ENCODE measurements at regions not wholly inside any gene's neighbourhood (a gene's known extent, or its start where the extent isn't known, plus 50 kb on each side); places are given as distances from the start of the nearest gene placed in this dataset.

- no peaks in the 10 kb centered on the region for H3K9me2 ChIP-seq (ENCODE audit: insufficient read depth)
- DNase-seq (ENCODE audit: low spot score) (peak; percentile 53), ATAC-seq (no peak)
- H2AFZ ChIP-seq: no peak overlapping the region
- H3K27ac ChIP-seq (ENCODE audit: low read depth): peak overlapping the region; percentile 87
- H4K20me1 ChIP-seq (replicated peaks; ENCODE audit: insufficient read depth): no peaks in the 10 kb centered on the region
- no peaks in the 10 kb centered on the region for H3K27me3 ChIP-seq (ENCODE audit: insufficient read depth)
- peak overlapping the region; percentile 50 for H3K4me2 ChIP-seq
- Mint-ChIP-seq H3K9me3 (peaks cover 53% of the 10 kb centered on the region), H3K4me3 (no peak overlapping the region), H3K4me1 (no peaks in the 10 kb centered on the region), H3K27ac (no peak overlapping the region), H3K36me3 (ENCODE audit: low read depth) (peaks cover 22% of the 10 kb centered on the region), H3K27me3 (ENCODE audit: insufficient read depth, low read depth, poor library complexity) (no peaks in the 10 kb centered on the region)
- no peaks in the 10 kb centered on the region; the same call in 1 of the 2 replicates for H3K36me3 ChIP-seq (ENCODE audit: insufficient read depth)
- 0 out of 2 replicates have a peak, but pooled peaks cover 3% of the 10 kb centered on the region for H3K4me1 ChIP-seq (ENCODE audit: insufficient read depth)
- H3K79me2 ChIP-seq (replicated peaks; ENCODE audit: insufficient read depth): no peaks in the 10 kb centered on the region
- no peak overlapping the region for H3K4me3 ChIP-seq
- H3F3A ChIP-seq (replicated peaks; ENCODE audit: low read depth): no peaks in the 10 kb centered on the region
- TF ChIP-seq ZNF462 (CRISPR knock-in tag; IDR thresholded peaks at IDR 0.05): no peak
- TF ChIP-seq NANOG (IDR thresholded peaks at IDR 0.05; ENCODE audit: borderline replicate concordance): peak; percentile 36; the same call in 1 of the 2 replicates
- 0 out of 2 replicates have a peak, but pooled peaks have one; percentile 20 for TF ChIP-seq POLR2AphosphoS5 (IDR thresholded peaks at IDR 0.05; ENCODE audit: low read depth)
Observed at GRCh38 chr12:127147724-127148123, 1119.2 kb upstream of the TMEM132C start.

- H3K4me3 Mint-ChIP-seq: no peak overlapping the region
- Histone ChIP-seq H3K79me2 (replicated peaks; ENCODE audit: insufficient read depth) (no peaks in the 10 kb centered on the region), H3K36me3 (ENCODE audit: insufficient read depth) (no peaks in the 10 kb centered on the region; the same call in 1 of the 2 replicates), H3K9me2 (ENCODE audit: insufficient read depth) (no peaks in the 10 kb centered on the region), H3K4me2 (no peak overlapping the region), H3K27ac (ENCODE audit: low read depth) (peak overlapping the region; percentile 87), H3K4me1 (ENCODE audit: insufficient read depth) (0 out of 2 replicates have a peak, but pooled peaks cover 3% of the 10 kb centered on the region), H3K27me3 (ENCODE audit: insufficient read depth) (no peaks in the 10 kb centered on the region), H3K4me3 (no peak overlapping the region), H3F3A (replicated peaks; ENCODE audit: low read depth) (no peaks in the 10 kb centered on the region), H2AFZ (no peak overlapping the region), H4K20me1 (replicated peaks; ENCODE audit: insufficient read depth) (no peaks in the 10 kb centered on the region)
- ATAC-seq (no peak), DNase-seq (ENCODE audit: low spot score) (no peak)
- H3K27ac Mint-ChIP-seq: no peak overlapping the region
- H3K36me3 Mint-ChIP-seq (ENCODE audit: low read depth): peaks cover 22% of the 10 kb centered on the region
- no peaks in the 10 kb centered on the region for H3K4me1 Mint-ChIP-seq
- peaks cover 48% of the 10 kb centered on the region for H3K9me3 Mint-ChIP-seq
- no peaks in the 10 kb centered on the region for H3K27me3 Mint-ChIP-seq (ENCODE audit: insufficient read depth, low read depth, poor library complexity)
- no peak for TF ChIP-seq ETS1 (IDR thresholded peaks at IDR 0.05)
- TF ChIP-seq JUNB (IDR thresholded peaks at IDR 0.05; ENCODE audit: unreplicated experiment): no peak
- TF ChIP-seq NANOG (IDR thresholded peaks at IDR 0.05; ENCODE audit: borderline replicate concordance): no peak
- no peak for TF ChIP-seq EZH2phosphoT487 (IDR thresholded peaks at IDR 0.05; ENCODE audit: unreplicated experiment)
- no peak for TF ChIP-seq ZNF331 (CRISPR knock-in tag; IDR thresholded peaks at IDR 0.05; ENCODE audit: low read depth)
- no peak for TF ChIP-seq REST (IDR thresholded peaks at IDR 0.05; ENCODE audit: unreplicated experiment)
Observed at GRCh38 chr12:127148318-127148717, 1118.7 kb upstream of the TMEM132C start.
